NCI-H2196 (cell line): ENCODE measurements at regions not wholly inside any gene's neighbourhood (a gene's known extent, or its start where the extent isn't known, plus 50 kb on each side); places are given as distances from the start of the nearest gene placed in this dataset.

ENCODE experiments used
- DNase-seq: peaks from one replicate; lab custom pipeline; 2025; ENCODE audit not compliant: unreplicated experiment; lab: John Stamatoyannopoulos, UW

GRCh38 chr18:65017372-65017760 lies 733.4 kb upstream of the CDH7 start:
- no peak for DNase-seq

- DNase-seq, result no peak
Measured at GRCh38 chr18:65016631-65017371, 734.0 kb upstream of the CDH7 start.

- DNase-seq, result no peak
Measured at GRCh38 chr18:64994370-64994769, 756.4 kb upstream of the CDH7 start.

- DNase-seq, result no peak
Measured at GRCh38 chr18:64993695-64994094, 757.1 kb upstream of the CDH7 start.

- no peak for DNase-seq
Measured at GRCh38 chr18:64992654-64993053, 758.2 kb upstream of the CDH7 start.

GRCh38 chr18:64991102-64991501 lies 759.7 kb upstream of the CDH7 start:
- no peak for DNase-seq

GRCh38 chr18:64986906-64987495 lies 763.8 kb upstream of the CDH7 start:
- no peak for DNase-seq

- DNase-seq, result no peak
Measured at GRCh38 chr18:64983497-64984238, 767.1 kb upstream of the CDH7 start.

- DNase-seq, result no peak
Measured at GRCh38 chr18:64982414-64983055, 768.3 kb upstream of the CDH7 start.

- no peak for DNase-seq
Measured at GRCh38 chr18:64981915-64982314, 768.9 kb upstream of the CDH7 start.

GRCh38 chr18:64979791-64980190 lies 771.0 kb upstream of the CDH7 start:
- DNase-seq, result no peak

- DNase-seq, result no peak
Measured at GRCh38 chr18:64974391-64975125, 776.3 kb upstream of the CDH7 start.

GRCh38 chr18:64972545-64972944 lies 778.3 kb upstream of the CDH7 start:
- no peak for DNase-seq

- no peak for DNase-seq
Measured at GRCh38 chr18:64966667-64967066, 784.1 kb upstream of the CDH7 start.

- DNase-seq, result no peak
Measured at GRCh38 chr18:64956465-64956864, 794.3 kb upstream of the CDH7 start.

GRCh38 chr18:64949885-64950284 lies 800.9 kb upstream of the CDH7 start:
- no peak for DNase-seq

GRCh38 chr18:64936671-64937070 lies 787.8 kb upstream of the LINC00305 start:
- DNase-seq, result no peak

- DNase-seq, result no peak
Measured at GRCh38 chr18:64929036-64929435, 780.1 kb upstream of the LINC00305 start.

GRCh38 chr18:64919971-64920570 lies 771.2 kb upstream of the LINC00305 start:
- no peak for DNase-seq

GRCh38 chr18:64918851-64919250 lies 770.0 kb upstream of the LINC00305 start:
- DNase-seq, result no peak

- DNase-seq, result no peak
Measured at GRCh38 chr18:64893349-64893748, 744.5 kb upstream of the LINC00305 start.
